B cell (primary cell): ENCODE measurements at regions not wholly inside any gene's neighbourhood (a gene's known extent, or its start where the extent isn't known, plus 50 kb on each side); places are given as distances from the start of the nearest gene placed in this dataset.

Experiments used
- ATAC-seq: fragments of 200-7000 bp; cut with Tn5 transposase; one replicate; pipeline ENCODE4 v1.10.0; 2021; ENCODE audit warnings: low read depth, mild to moderate bottlenecking, moderate number of reproducible peaks, moderate library complexity
- CTCF ChIA-PET: fragments of 350-600 bp; sonication (Branson Sonifier 250); formaldehyde crosslinking; loops from one replicate; lab custom pipeline; 2021; ENCODE audit warnings: antibody characterized with exemption, inconsistent platforms; lab: Charles Lee
- POLR2A ChIA-PET: fragments of 350-600 bp; sonication (Branson Sonifier 250); formaldehyde crosslinking; loops from one replicate; lab custom pipeline; 2021; ENCODE audit warnings: antibody characterized with exemption; lab: Charles Lee
- DNase-seq: peaks from one replicate; pipeline ENCODE4 v3.0.0; 2013
- H2AFZ ChIP-seq: 2 replicates; pipeline ENCODE4 v1.6.1; 2012; ENCODE audit warnings: mild to moderate bottlenecking, low read depth, low read length; ENCODE audit not compliant: insufficient read depth, poor library complexity, severe bottlenecking
- H3K27ac ChIP-seq, 2 donors: 1 replicate in 1 of 2; 2 replicates in 1 of 2; pipeline ENCODE4 v1.5.1; 2012 to 2013; ENCODE audit warnings: low read length in 2 of 2, mild to moderate bottlenecking in 2 of 2, moderate library complexity in 1 of 2
- H3K27me3 ChIP-seq, 4 experiments: fragments of 200-600 bp in 1 of 4; sonication (generic) in 1 of 4; replicated peaks in 1 of 4; 1 replicate in 2 of 4; 2 replicates in 2 of 4; pipeline versions ENCODE4 v1.6.1 to v1.7.0; 2013 to 2016; ENCODE audit warnings: low read length in 3 of 4, mild to moderate bottlenecking in 2 of 4, mixed read lengths in 1 of 4, moderate library complexity in 1 of 4; ENCODE audit not compliant: insufficient read depth in 4 of 4, control insufficient read depth in 3 of 4; ENCODE audit errors: control extremely low read depth in 1 of 4
- H3K36me3 ChIP-seq, 2 experiments: replicated peaks in 1 of 2; 1 replicate in 1 of 2; 2 replicates in 1 of 2; pipeline versions ENCODE4 v1.6.1 to v1.7.1; 2013; ENCODE audit warnings: low read length in 1 of 2; ENCODE audit not compliant: insufficient read depth in 2 of 2, control insufficient read depth in 1 of 2; ENCODE audit errors: control extremely low read depth in 1 of 2, extremely low read depth in 1 of 2
- H3K4me1 ChIP-seq, 2 donors: fragments of 200-600 bp in 1 of 2; sonication (generic) in 1 of 2; 1 replicate in 1 of 2; 2 replicates in 1 of 2; pipeline versions ENCODE4 v1.5.1 to v1.6.1; 2013 to 2017; ENCODE audit warnings: low read length in 2 of 2; ENCODE audit not compliant: control insufficient read depth in 2 of 2, insufficient read depth in 2 of 2
- H3K4me2 ChIP-seq: replicated peaks from 2 replicates; pipeline ENCODE3; 2012; ENCODE audit warnings: mild to moderate bottlenecking, low read depth, low read length; ENCODE audit not compliant: poor library complexity, severe bottlenecking
- H3K4me3 ChIP-seq, 5 experiments: fragments of 200-600 bp in 1 of 5; sonication (generic) in 1 of 5; 1 replicate in 3 of 5; 2 replicates in 2 of 5; pipeline versions ENCODE4 v1.5.1 to v1.7.0; 2011 to 2016; ENCODE audit warnings: low read length in 4 of 5, mild to moderate bottlenecking in 4 of 5, low read depth in 2 of 5, control low read depth in 1 of 5, moderate library complexity in 1 of 5; ENCODE audit not compliant: insufficient read depth in 1 of 5; ENCODE audit errors: control extremely low read depth in 1 of 5, extremely low read depth in 1 of 5
- H3K79me2 ChIP-seq: fragments of 200-600 bp; sonication (generic); one replicate; pipeline ENCODE4 v1.6.0; 2016; ENCODE audit warnings: low read length; ENCODE audit not compliant: control insufficient read depth, insufficient read depth
- H3K9ac ChIP-seq: fragments of 200-600 bp; sonication (generic); 2 replicates; pipeline ENCODE4 v1.6.1; 2017; ENCODE audit warnings: mild to moderate bottlenecking, low read length, moderate library complexity
- H3K9me3 ChIP-seq, 3 donors: one replicate each; pipeline versions ENCODE4 v1.6.1 to v1.7.1; 2013; ENCODE audit warnings: low read length in 2 of 3; ENCODE audit not compliant: control insufficient read depth in 2 of 3, insufficient read depth in 1 of 3; ENCODE audit errors: control extremely low read depth in 1 of 3
- H4K20me1 ChIP-seq: 2 replicates; pipeline ENCODE4 v1.6.0; 2012; ENCODE audit warnings: mild to moderate bottlenecking, low read length; ENCODE audit not compliant: insufficient read depth, control insufficient read depth, poor library complexity, severe bottlenecking
- H3K27ac Mint-ChIP-seq: one replicate; pipeline ENCODE4 v1.8.0; 2021; ENCODE audit warnings: mixed read lengths
- H3K27me3 Mint-ChIP-seq: one replicate; pipeline ENCODE4 v1.8.0; 2021; ENCODE audit warnings: mixed read lengths
- H3K4me1 Mint-ChIP-seq: one replicate; pipeline ENCODE4 v1.8.0; 2021; ENCODE audit warnings: mixed read lengths
- H3K4me3 Mint-ChIP-seq: one replicate; pipeline ENCODE4 v1.8.0; 2021; ENCODE audit warnings: mixed read lengths
- H3K9me3 Mint-ChIP-seq: one replicate; pipeline ENCODE4 v1.8.0; 2022; ENCODE audit warnings: mixed read lengths; ENCODE audit not compliant: insufficient read depth
- EZH2 ChIP-seq: IDR thresholded peaks from 2 replicates; pipeline ENCODE4 v1.6.1; 2012; ENCODE audit warnings: borderline replicate concordance, low read depth, mild to moderate bottlenecking, moderate library complexity, low read length; ENCODE audit not compliant: insufficient read depth, poor library complexity, severe bottlenecking
- WGBS: methylation state at CpG from one replicate; pipeline ENCODE4 v1.1.5; 2013; ENCODE audit warnings: missing lambda C conversion rate; ENCODE audit not compliant: insufficient coverage; 5-methylcytosine and 5-hydroxymethylcytosine counted together
- intact Hi-C: fragments of 100-400 bp; cut with micrococcal nuclease; formaldehyde crosslinking; loops from one replicate; pipeline ENCODE4 v1.10.0; 2022
- TF ChIP-seq, protein P1 (sequence below): fragments of 200-600 bp; IDR thresholded peaks from one replicate; pipeline ENCODE4 v1.8.0; 2022; ENCODE audit warnings: antibody characterized with exemption, mild to moderate bottlenecking

DNA sequence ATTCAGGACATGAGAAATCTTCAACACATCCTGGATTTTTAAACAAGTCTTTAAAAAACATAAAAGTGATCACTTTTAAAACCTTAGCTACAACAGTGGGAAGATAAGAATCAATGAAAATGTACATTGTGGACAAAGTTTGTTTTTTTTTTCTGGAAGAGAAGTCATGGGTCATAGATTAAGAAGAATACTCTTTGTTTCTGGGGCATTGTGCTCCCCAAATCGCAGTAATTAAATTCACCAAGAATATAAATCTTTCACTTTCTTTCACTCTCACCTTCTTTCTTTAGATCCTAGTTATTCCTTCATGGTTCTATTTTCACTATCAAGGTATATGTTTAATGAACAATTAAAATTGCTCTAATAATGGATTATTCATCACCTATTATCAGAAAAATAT is 132.6 kb upstream of the PGR start:
- no peak for ATAC-seq
- H2AFZ ChIP-seq = no peak overlapping the region
- no peaks in the 10 kb centered on the region for H3K9me3 ChIP-seq
- TF ChIP-seq, protein P1, sequence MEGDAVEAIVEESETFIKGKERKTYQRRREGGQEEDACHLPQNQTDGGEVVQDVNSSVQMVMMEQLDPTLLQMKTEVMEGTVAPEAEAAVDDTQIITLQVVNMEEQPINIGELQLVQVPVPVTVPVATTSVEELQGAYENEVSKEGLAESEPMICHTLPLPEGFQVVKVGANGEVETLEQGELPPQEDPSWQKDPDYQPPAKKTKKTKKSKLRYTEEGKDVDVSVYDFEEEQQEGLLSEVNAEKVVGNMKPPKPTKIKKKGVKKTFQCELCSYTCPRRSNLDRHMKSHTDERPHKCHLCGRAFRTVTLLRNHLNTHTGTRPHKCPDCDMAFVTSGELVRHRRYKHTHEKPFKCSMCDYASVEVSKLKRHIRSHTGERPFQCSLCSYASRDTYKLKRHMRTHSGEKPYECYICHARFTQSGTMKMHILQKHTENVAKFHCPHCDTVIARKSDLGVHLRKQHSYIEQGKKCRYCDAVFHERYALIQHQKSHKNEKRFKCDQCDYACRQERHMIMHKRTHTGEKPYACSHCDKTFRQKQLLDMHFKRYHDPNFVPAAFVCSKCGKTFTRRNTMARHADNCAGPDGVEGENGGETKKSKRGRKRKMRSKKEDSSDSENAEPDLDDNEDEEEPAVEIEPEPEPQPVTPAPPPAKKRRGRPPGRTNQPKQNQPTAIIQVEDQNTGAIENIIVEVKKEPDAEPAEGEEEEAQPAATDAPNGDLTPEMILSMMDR = no peak
- no peak for TF ChIP-seq EZH2
- no peak overlapping the region for H3K27ac ChIP-seq
- Mint-ChIP-seq H3K27me3 (no peaks in the 10 kb centered on the region), H3K9me3 (no peaks in the 10 kb centered on the region), H3K4me1 (no peaks in the 10 kb centered on the region), H3K27ac (no peak overlapping the region), H3K4me3 (no peak overlapping the region)
- no peaks in the 10 kb centered on the region for H3K36me3 ChIP-seq
- intact Hi-C loops = no loop called here
- H3K4me3 ChIP-seq = no peak overlapping the region
- H3K4me1 ChIP-seq = no peaks in the 10 kb centered on the region
- no peaks in the 10 kb centered on the region for H3K27me3 ChIP-seq
- H4K20me1 ChIP-seq = no peaks in the 10 kb centered on the region
- ChIA-PET CTCF (no interaction called here), POLR2A (no interaction called here)
- H3K4me2 ChIP-seq = no peak overlapping the region
- DNase-seq = no peak
- no CpG with 5 or more reads among the region's 1 CpG for WGBS
- no peaks in the 10 kb centered on the region for H3K79me2 ChIP-seq
- H3K9ac ChIP-seq = no peak overlapping the region

DNA sequence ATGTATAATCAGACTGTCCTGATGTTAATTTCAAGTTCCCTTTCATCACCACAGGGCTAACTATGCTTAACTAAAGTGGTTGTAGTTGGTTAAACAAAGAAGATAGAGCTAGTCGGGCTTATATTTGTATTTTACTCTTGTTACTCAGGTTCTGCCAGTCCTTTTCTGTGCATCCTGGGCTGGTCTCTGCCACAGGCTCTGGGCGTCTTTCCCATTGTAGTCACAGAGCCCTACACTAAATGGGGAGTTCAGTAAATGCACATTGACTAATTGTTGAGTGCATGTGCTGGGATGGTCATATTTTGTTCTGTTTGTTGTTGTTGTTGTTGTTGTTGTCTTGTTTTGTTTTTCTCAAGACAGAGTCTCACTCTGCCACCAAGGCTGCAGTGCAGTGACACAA is 125.4 kb upstream of the PGR start:
- Histone ChIP-seq H4K20me1 (no peaks in the 10 kb centered on the region), H3K79me2 (no peaks in the 10 kb centered on the region), H3K27ac (no peak overlapping the region), H3K9me3 (no peaks in the 10 kb centered on the region), H2AFZ (no peak overlapping the region), H3K4me1 (no peaks in the 10 kb centered on the region), H3K4me3 (no peak overlapping the region), H3K9ac (no peak overlapping the region), H3K27me3 (no peaks in the 10 kb centered on the region), H3K36me3 (no peaks in the 10 kb centered on the region), H3K4me2 (no peak overlapping the region)
- H3K27ac Mint-ChIP-seq = no peak overlapping the region
- no peak overlapping the region for H3K4me3 Mint-ChIP-seq
- ChIA-PET CTCF (no interaction called here), POLR2A (no interaction called here)
- H3K4me1 Mint-ChIP-seq = no peaks in the 10 kb centered on the region
- TF ChIP-seq EZH2 = no peak
- TF ChIP-seq, protein P1 = no peak
- no CpG with 5 or more reads among the region's 2 CpGs for WGBS
- no peak for DNase-seq
- no peak for ATAC-seq
- no peaks in the 10 kb centered on the region for H3K9me3 Mint-ChIP-seq
- intact Hi-C loops = no loop called here
- no peaks in the 10 kb centered on the region for H3K27me3 Mint-ChIP-seq
